Heart left ventricle (tissue), 16 donors: ENCODE measurements at regions not wholly inside any gene's neighbourhood (a gene's known extent, or its start where the extent isn't known, plus 50 kb on each side); places are given as distances from the start of the nearest gene placed in this dataset.

ENCODE experiments used
- ATAC-seq, 4 donors: fragments of 200-7000 bp; cut with Tn5 transposase; one replicate each; pipeline ENCODE4 v1.9.1; 2020 to 2022; ENCODE audit warnings: moderate library complexity in 4 of 4, mild to moderate bottlenecking in 3 of 4, moderate number of reproducible peaks in 1 of 4
- DNase-seq, 5 donors: peaks; one replicate each; pipeline ENCODE4 v3.0.0-alpha.2; 2020
- H3K27ac ChIP-seq, 12 donors: fragments of 200-600 bp; sonication (generic) in 4 of 12; one replicate each; pipeline versions ENCODE4 v1.5.0 to v1.8.0; 2016 to 2022; ENCODE audit warnings: mild to moderate bottlenecking in 2 of 12
- H3K27me3 ChIP-seq, 9 donors: fragments of 200-600 bp; sonication (generic) in 2 of 9; one replicate each; pipeline versions ENCODE4 v1.5.1 to v1.8.0; 2016 to 2022; ENCODE audit warnings: mild to moderate bottlenecking in 3 of 9
- H3K36me3 ChIP-seq, 9 donors: fragments of 200-600 bp; sonication (generic) in 2 of 9; one replicate each; pipeline versions ENCODE4 v1.5.0 to v1.8.0; 2018 to 2022; ENCODE audit warnings: mild to moderate bottlenecking in 2 of 9
- H3K4me1 ChIP-seq, 12 donors: fragments of 200-600 bp; sonication (generic) in 4 of 12; one replicate each; pipeline versions ENCODE4 v1.5.0 to v1.8.0; 2016 to 2022; ENCODE audit warnings: mild to moderate bottlenecking in 3 of 12
- H3K4me3 ChIP-seq, 12 donors: fragments of 200-600 bp; sonication (generic) in 4 of 12; one replicate each; pipeline versions ENCODE4 v1.5.0 to v1.8.0; 2017 to 2022; ENCODE audit warnings: mild to moderate bottlenecking in 9 of 12, moderate library complexity in 4 of 12
- H3K9me3 ChIP-seq, 12 donors: fragments of 200-600 bp; sonication (generic) in 4 of 12; one replicate each; pipeline versions ENCODE4 v1.5.0 to v1.8.0; 2016 to 2022; ENCODE audit warnings: mild to moderate bottlenecking in 1 of 12
- POLR2A ChIP-seq, 2 donors: fragments of 450-650 bp; IDR thresholded peaks; one replicate each; pipeline ENCODE4 v1.6.1; 2017; ENCODE audit warnings: antibody characterized with exemption in 2 of 2, mild to moderate bottlenecking in 2 of 2, moderate library complexity in 2 of 2
- WGBS, 4 donors: extraction: QIAGEN DNeasy Blood & Tissue Kit in 2 of 4; methylation state at CpG; one replicate each; pipeline versions ENCODE4 v1.1.5 to v1.1.7; 2013 to 2018; 5-methylcytosine and 5-hydroxymethylcytosine counted together
- intact Hi-C, 10 donors: fragments of 100-400 bp; cut with DNase I; formaldehyde crosslinking; loops; one replicate each; pipeline versions ENCODE4 v1.11.1 to v1.14.2; 2022
- TF ChIP-seq, protein P1 (sequence below), 12 donors: fragments of 200-600 bp; sonication (generic) in 4 of 12; IDR thresholded peaks; one replicate each; pipeline versions ENCODE4 v1.5.0 to v1.8.0; 2018 to 2022; ENCODE audit warnings: antibody characterized with exemption in 12 of 12, mild to moderate bottlenecking in 5 of 12
- donor health status: ischemic (EF 13 %, LVEDD 7.1; RV severe dilation, severe dysfunction).
- donor health status: healthy with polysubstance abuse.
- donor health status: DM: no; HTN: yes; CAD: no.
- donor health status: DM: no; HTN: no; CAD: no.
- donor health status: ischemic (EF 25% LVEDD 6.9; RV normal size, moderate dysfunction).
- donor health status: ischemic (EF 25% LVEDD 5.7; RV mildly dilated, moderate dysfunction).
- donor health status: healthy.
- donor health status: DM: yes; HTN: yes; CAD: no.
- donor health status: ischemic (EF 35%, LVEDD 5.7; RV mildly dilated, moderate dysfunction).
- donor health status: nonischemic (EF 11% LVEDD 7.7; RV severe dilation, severe dysfunction).
- donor health status: DM: yes; HTN: yes; CAD: no.
- donor health status: PGD.
- donor health status: ischemic (EF 29% LVEDD 5.4; RV normal size, mild dysfunction).
- donor health status: nonischemic (EF 23%, LVEDD 6.1; RV moderate dilation, normal function).

DNA sequence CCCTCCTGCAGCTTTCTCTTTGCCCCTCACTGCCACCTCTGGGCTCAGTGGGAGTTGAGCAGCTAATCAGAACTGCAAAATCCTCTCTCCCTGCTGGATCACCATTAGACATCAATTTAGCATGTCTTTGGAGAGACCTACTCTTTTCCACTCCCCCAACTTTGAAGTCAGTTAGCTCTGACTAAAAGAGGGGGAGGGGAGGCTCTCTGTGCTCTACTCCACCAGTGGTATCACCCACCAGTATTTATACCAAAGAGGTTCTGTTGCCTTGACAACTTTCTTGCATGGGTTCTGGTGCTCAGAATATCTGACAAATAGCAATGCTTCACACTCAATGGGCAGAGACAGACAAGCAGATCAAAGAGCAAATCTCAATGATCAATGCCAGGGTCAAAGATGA lies 146.2 kb upstream of the ROPN1 start:
- no peak overlapping the region for H3K4me3 ChIP-seq
- H3K27me3 ChIP-seq, result no peaks in the 10 kb centered on the region
- H3K27ac ChIP-seq, result no peak overlapping the region
- intact Hi-C loops, result no loop called here
- H3K4me1 ChIP-seq, result peaks cover 0 to 35% (median 15%) of the 10 kb centered on the region in 12 donors
- no peaks in the 10 kb centered on the region for H3K9me3 ChIP-seq
- DNase-seq, result no peak
- no peaks in the 10 kb centered on the region for H3K36me3 ChIP-seq
- TF ChIP-seq POLR2A (IDR thresholded peaks at IDR 0.05), result no peak
- TF ChIP-seq, protein P1, sequence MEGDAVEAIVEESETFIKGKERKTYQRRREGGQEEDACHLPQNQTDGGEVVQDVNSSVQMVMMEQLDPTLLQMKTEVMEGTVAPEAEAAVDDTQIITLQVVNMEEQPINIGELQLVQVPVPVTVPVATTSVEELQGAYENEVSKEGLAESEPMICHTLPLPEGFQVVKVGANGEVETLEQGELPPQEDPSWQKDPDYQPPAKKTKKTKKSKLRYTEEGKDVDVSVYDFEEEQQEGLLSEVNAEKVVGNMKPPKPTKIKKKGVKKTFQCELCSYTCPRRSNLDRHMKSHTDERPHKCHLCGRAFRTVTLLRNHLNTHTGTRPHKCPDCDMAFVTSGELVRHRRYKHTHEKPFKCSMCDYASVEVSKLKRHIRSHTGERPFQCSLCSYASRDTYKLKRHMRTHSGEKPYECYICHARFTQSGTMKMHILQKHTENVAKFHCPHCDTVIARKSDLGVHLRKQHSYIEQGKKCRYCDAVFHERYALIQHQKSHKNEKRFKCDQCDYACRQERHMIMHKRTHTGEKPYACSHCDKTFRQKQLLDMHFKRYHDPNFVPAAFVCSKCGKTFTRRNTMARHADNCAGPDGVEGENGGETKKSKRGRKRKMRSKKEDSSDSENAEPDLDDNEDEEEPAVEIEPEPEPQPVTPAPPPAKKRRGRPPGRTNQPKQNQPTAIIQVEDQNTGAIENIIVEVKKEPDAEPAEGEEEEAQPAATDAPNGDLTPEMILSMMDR (IDR thresholded peaks at IDR 0.05), result no peak
- ATAC-seq, result no peak

DNA sequence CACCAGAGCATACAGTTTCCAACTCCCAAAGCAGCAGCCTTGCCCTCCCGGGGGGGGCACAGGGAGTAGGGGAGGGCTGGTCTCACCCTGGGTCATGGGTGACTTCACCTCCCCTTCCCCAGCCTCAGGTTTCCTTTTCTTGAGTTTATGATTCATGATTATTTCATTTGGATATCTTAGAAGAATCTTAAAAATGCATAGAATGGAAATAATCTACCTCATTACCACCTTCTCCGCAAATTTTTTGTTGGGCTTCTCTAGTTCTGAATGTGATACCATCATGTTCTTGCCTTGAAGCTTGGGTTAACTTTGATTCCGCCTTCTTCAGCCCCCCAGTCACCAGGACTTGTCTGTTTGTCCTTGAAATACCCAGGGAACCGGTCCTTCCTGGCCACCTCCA lies 148.8 kb upstream of the ROPN1 start:
- peaks cover 0 to 43% (median 18%) of the 10 kb centered on the region in 12 donors for H3K4me1 ChIP-seq
- intact Hi-C loops, result no loop called here
- no peak overlapping the region for H3K4me3 ChIP-seq
- no peaks in the 10 kb centered on the region for H3K9me3 ChIP-seq
- 89 to 93% (median 90%) methylated on average over 4 of the region's 4 CpGs for WGBS, 4 donors
- TF ChIP-seq, protein P1 (IDR thresholded peaks at IDR 0.05), result no peak
- TF ChIP-seq POLR2A (IDR thresholded peaks at IDR 0.05), result no peak
- no peaks in the 10 kb centered on the region for H3K36me3 ChIP-seq
- H3K27ac ChIP-seq, result no peak overlapping the region
- no peaks in the 10 kb centered on the region for H3K27me3 ChIP-seq
- no peak for ATAC-seq
- DNase-seq, result no peak

DNA sequence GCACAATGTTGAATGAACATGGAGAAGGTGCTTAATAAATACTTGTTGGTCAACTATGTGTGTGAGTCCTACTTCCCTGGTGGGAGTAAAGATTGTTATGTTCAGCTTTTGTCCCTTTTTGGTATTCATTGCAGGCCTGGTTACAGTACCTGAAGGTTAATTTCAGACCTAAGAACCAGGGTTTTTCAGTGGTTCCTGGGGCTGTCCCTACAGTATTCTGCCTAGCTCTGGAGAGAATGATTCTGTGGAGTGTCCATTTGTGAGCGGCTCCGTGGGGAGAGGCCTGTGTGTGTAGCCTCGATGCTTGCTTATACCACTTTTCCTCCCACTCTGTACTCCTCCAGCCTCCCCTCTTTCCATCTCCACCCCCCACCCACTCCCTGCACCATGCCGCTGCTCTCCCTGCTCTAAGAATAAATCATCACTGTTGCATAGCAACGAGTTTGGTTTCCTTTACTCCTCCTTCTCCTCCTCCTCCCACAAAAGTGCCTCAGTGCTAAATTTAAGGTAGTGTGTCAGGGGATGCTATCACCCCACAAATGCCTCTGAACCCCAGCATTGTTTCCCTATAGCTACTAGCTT lies 150.6 kb upstream of the ROPN1 start:
- ATAC-seq, result peak; percentile 61 to 78 (median 68)

DNA sequence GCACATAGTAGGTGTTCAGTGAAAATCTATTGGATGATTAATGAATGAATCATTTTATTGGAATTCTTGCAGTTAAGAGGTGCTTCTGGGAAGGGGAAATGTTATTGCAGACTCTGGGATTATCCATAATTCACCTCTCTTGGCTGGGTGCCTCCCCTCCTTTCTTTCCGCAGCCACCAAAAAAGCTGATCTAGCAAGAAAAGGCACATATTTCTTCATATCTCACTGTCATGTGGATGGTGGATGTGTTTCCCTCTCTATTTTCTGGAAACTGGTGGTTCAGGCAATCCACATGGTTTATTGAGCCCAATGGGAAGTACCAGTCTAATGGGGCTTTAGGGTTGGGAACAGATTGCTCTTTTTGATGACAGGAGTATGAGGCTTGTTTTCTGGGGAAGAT lies 151.1 kb upstream of the ROPN1 start:
- TF ChIP-seq, protein P1 (IDR thresholded peaks at IDR 0.05), result no peak
- TF ChIP-seq POLR2A (IDR thresholded peaks at IDR 0.05), result no peak
- Histone ChIP-seq H3K27ac (no peak overlapping the region), H3K36me3 (no peaks in the 10 kb centered on the region), H3K4me1 (peaks cover 0 to 43% (median 20%) of the 10 kb centered on the region in 12 donors), H3K9me3 (no peaks in the 10 kb centered on the region), H3K4me3 (no peak overlapping the region), H3K27me3 (no peaks in the 10 kb centered on the region)
- DNase-seq, result no peak
- intact Hi-C loops, result no loop called here
- 90 to 100% (median 96%) methylated on average over 1 of the region's 1 CpG for WGBS, 4 donors
- no peak for ATAC-seq

More for the DNA sequence above, 150.6 kb upstream of the ROPN1 start:
- peak in 2 of 5 donors; percentile 25 to 28 for DNase-seq
- no peak for TF ChIP-seq POLR2A (IDR thresholded peaks at IDR 0.05)
- TF ChIP-seq, protein P1 (IDR thresholded peaks at IDR 0.05), result no peak
- H3K9me3 ChIP-seq, result no peaks in the 10 kb centered on the region
- H3K4me1 ChIP-seq, result peaks cover 0 to 43% (median 20%) of the 10 kb centered on the region in 12 donors
- H3K36me3 ChIP-seq, result no peaks in the 10 kb centered on the region
- no peaks in the 10 kb centered on the region for H3K27me3 ChIP-seq
- H3K4me3 ChIP-seq, result no peak overlapping the region
- 28 to 44% (median 35%) methylated on average over 5 of the region's 5 CpGs for WGBS, 4 donors
- intact Hi-C loops, result no loop called here
- H3K27ac ChIP-seq, result no peak overlapping the region
